OCI-LY1 (cell line): ENCODE measurements at regions not wholly inside any gene's neighbourhood (a gene's known extent, or its start where the extent isn't known, plus 50 kb on each side); places are given as distances from the start of the nearest gene placed in this dataset.

Experiments
- H2AFZ ChIP-seq: fragments of 200-600 bp; sonication (generic), shearing (Covaris generic); 2 replicates; pipeline ENCODE4 v1.6.0; 2014; ENCODE audit warnings: antibody characterized with exemption, mild to moderate bottlenecking, low read length
- H3F3A ChIP-seq: fragments of 200-600 bp; sonication (generic), shearing (Covaris generic); 2 replicates; pipeline ENCODE4 v1.6.0; 2014; ENCODE audit warnings: mild to moderate bottlenecking, antibody characterized with exemption, low read length, moderate library complexity; ENCODE audit not compliant: insufficient read depth
- H3K27ac ChIP-seq: fragments of 200-600 bp; sonication (generic); 2 replicates; pipeline ENCODE4 v1.5.1; 2014; ENCODE audit warnings: low read length, mixed run types, mild to moderate bottlenecking, low read depth; ENCODE audit not compliant: poor library complexity, severe bottlenecking
- H3K27me3 ChIP-seq: fragments of 200-600 bp; sonication (generic); 2 replicates; pipeline ENCODE4 v1.6.0; 2014; ENCODE audit warnings: antibody characterized with exemption, mild to moderate bottlenecking, low read length, moderate library complexity; ENCODE audit not compliant: insufficient read depth
- H3K36me3 ChIP-seq: fragments of 200-600 bp; sonication (generic); 2 replicates; pipeline ENCODE4 v1.6.1; 2014; ENCODE audit warnings: mild to moderate bottlenecking, antibody characterized with exemption, low read length, moderate library complexity, mixed read lengths; ENCODE audit not compliant: insufficient read depth
- H3K4me1 ChIP-seq: fragments of 200-600 bp; sonication (generic); 2 replicates; pipeline ENCODE4 v1.5.1; 2014; ENCODE audit warnings: mild to moderate bottlenecking, low read length, moderate library complexity; ENCODE audit not compliant: insufficient read depth, severe bottlenecking
- H3K4me2 ChIP-seq: fragments of 200-600 bp; sonication (generic), shearing (Covaris generic); 2 replicates; pipeline ENCODE4 v1.6.1; 2014; ENCODE audit warnings: low read length
- H3K4me3 ChIP-seq: fragments of 200-600 bp; sonication (generic); 2 replicates; pipeline ENCODE4 v1.5.1; 2014; ENCODE audit warnings: low read length, low read depth, mild to moderate bottlenecking, mixed read lengths; ENCODE audit not compliant: poor library complexity, severe bottlenecking
- H3K79me2 ChIP-seq: fragments of 200-600 bp; shearing (Covaris generic); 2 replicates; pipeline ENCODE4 v1.6.1; 2016; ENCODE audit warnings: mixed run types, low read length, mixed read lengths; ENCODE audit not compliant: insufficient read depth
- H3K9ac ChIP-seq: fragments of 200-600 bp; sonication (generic), shearing (Covaris generic); 2 replicates; pipeline ENCODE4 v1.6.1; 2014; ENCODE audit warnings: mild to moderate bottlenecking, low read length, mixed read lengths
- H3K9me2 ChIP-seq: fragments of 200-600 bp; sonication (generic), shearing (Covaris generic); 2 replicates; pipeline ENCODE4 v1.6.1; 2014; ENCODE audit warnings: low read depth, mild to moderate bottlenecking, low read length, mixed read lengths
- H3K9me3 ChIP-seq: fragments of 200-600 bp; shearing (Covaris generic); 2 replicates; pipeline ENCODE4 v1.6.1; 2014; ENCODE audit warnings: low read length, mixed read lengths
- H4K20me1 ChIP-seq: fragments of 200-600 bp; sonication (generic), shearing (Covaris generic); 2 replicates; pipeline ENCODE4 v1.6.0; 2016; ENCODE audit warnings: mild to moderate bottlenecking, low read length; ENCODE audit not compliant: insufficient read depth
- CTCF ChIP-seq: fragments of 200-600 bp; sonication (generic), shearing (Covaris generic); IDR thresholded peaks from 2 replicates; pipeline ENCODE4 v1.5.1; 2017; ENCODE audit warnings: mild to moderate bottlenecking, antibody characterized with exemption, low read length, moderate library complexity, mixed read lengths
- EZH2 ChIP-seq: fragments of 200-600 bp; sonication (generic), shearing (Covaris generic); IDR thresholded peaks from 2 replicates; pipeline ENCODE4 v1.8.0; 2017; ENCODE audit warnings: borderline replicate concordance, mixed run types, mild to moderate bottlenecking, antibody characterized with exemption, low read length, moderate library complexity, mixed read lengths

- H3F3A ChIP-seq = no peaks in the 10 kb centered on the region
- no peaks in the 10 kb centered on the region for H3K36me3 ChIP-seq
- H3K9me3 ChIP-seq = no peaks in the 10 kb centered on the region
- H3K4me3 ChIP-seq = no peak overlapping the region
- no peaks in the 10 kb centered on the region for H3K4me1 ChIP-seq
- H3K9me2 ChIP-seq = no peaks in the 10 kb centered on the region
- H3K27ac ChIP-seq = no peak overlapping the region
- no peaks in the 10 kb centered on the region for H4K20me1 ChIP-seq
- no peak overlapping the region for H2AFZ ChIP-seq
- H3K27me3 ChIP-seq = no peaks in the 10 kb centered on the region
- H3K79me2 ChIP-seq = no peaks in the 10 kb centered on the region
- no peak overlapping the region for H3K9ac ChIP-seq
- H3K4me2 ChIP-seq = no peak overlapping the region
- TF ChIP-seq CTCF = no peak
These were observed 522.7 kb upstream of the FZD8 start for GRCh38 chr10:36164556-36165504.

- H3K27me3 ChIP-seq = no peaks in the 10 kb centered on the region
- H3K9me2 ChIP-seq = no peaks in the 10 kb centered on the region
- H3F3A ChIP-seq = no peaks in the 10 kb centered on the region
- no peaks in the 10 kb centered on the region for H3K79me2 ChIP-seq
- H2AFZ ChIP-seq = no peak overlapping the region
- TF ChIP-seq CTCF (no peak), EZH2 (no peak)
- no peaks in the 10 kb centered on the region for H4K20me1 ChIP-seq
- no peak overlapping the region for H3K27ac ChIP-seq
- H3K4me1 ChIP-seq = no peaks in the 10 kb centered on the region
- no peak overlapping the region for H3K9ac ChIP-seq
- H3K4me2 ChIP-seq = no peak overlapping the region
- H3K9me3 ChIP-seq = no peaks in the 10 kb centered on the region
- no peak overlapping the region for H3K4me3 ChIP-seq
- no peaks in the 10 kb centered on the region for H3K36me3 ChIP-seq
These were observed 521.7 kb upstream of the FZD8 start for GRCh38 chr10:36163827-36164226.

DNA sequence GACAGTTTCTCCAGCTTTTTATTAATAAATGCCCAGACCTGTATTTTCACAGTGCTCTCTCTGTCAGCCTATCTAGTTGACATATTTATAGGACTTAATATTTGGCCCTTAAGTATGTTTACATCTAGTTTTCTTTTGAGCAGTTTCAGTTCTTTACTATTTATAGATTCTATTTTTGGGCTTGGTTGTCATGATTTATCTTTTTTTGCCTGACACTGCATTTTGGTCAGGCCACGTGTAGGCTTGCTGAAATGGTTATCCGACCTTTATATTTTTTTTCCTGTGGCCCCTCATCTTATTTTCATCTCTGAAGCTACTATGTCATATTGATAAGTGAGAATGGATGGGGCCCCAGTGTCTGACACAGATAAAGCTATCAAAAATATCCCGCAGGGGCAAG, 515.4 kb upstream of the FZD8 start:
- Histone ChIP-seq H3K4me3 (no peak overlapping the region), H3K79me2 (no peaks in the 10 kb centered on the region), H3F3A (no peaks in the 10 kb centered on the region), H3K27ac (no peak overlapping the region), H4K20me1 (no peaks in the 10 kb centered on the region), H3K36me3 (no peaks in the 10 kb centered on the region), H3K9me2 (no peaks in the 10 kb centered on the region), H3K4me1 (no peaks in the 10 kb centered on the region), H3K4me2 (no peak overlapping the region), H2AFZ (no peak overlapping the region), H3K9ac (no peak overlapping the region), H3K9me3 (no peaks in the 10 kb centered on the region), H3K27me3 (no peaks in the 10 kb centered on the region)
- TF ChIP-seq CTCF (no peak), EZH2 (no peak)
